HUES48 (cell line): ENCODE measurements at regions not wholly inside any gene's neighbourhood (a gene's known extent, or its start where the extent isn't known, plus 50 kb on each side); places are given as distances from the start of the nearest gene placed in this dataset.

Experiments
- H3K27ac ChIP-seq: one replicate; pipeline ENCODE4 v1.7.0; 2013; ENCODE audit warnings: low read depth, low read length, inconsistent platforms
- H3K27me3 ChIP-seq: 2 replicates; pipeline ENCODE4 v1.6.1; 2013; ENCODE audit warnings: mild to moderate bottlenecking, low read length; ENCODE audit not compliant: control insufficient read depth, insufficient read depth
- H3K36me3 ChIP-seq: 2 replicates; pipeline ENCODE4 v1.6.1; 2013; ENCODE audit warnings: low read length; ENCODE audit not compliant: control insufficient read depth, insufficient read depth
- H3K4me1 ChIP-seq: 2 replicates; pipeline ENCODE4 v1.6.1; 2013; ENCODE audit warnings: mild to moderate bottlenecking, low read length; ENCODE audit not compliant: control insufficient read depth, insufficient read depth
- H3K4me3 ChIP-seq: 2 replicates; pipeline ENCODE4 v1.5.1; 2013; ENCODE audit warnings: mild to moderate bottlenecking, low read depth, low read length
- H3K9ac ChIP-seq: 2 replicates; pipeline ENCODE4 v1.6.1; 2013; ENCODE audit warnings: mild to moderate bottlenecking, low read depth, low read length, moderate library complexity
- H3K9me3 ChIP-seq: 2 replicates; pipeline ENCODE4 v1.6.1; 2013; ENCODE audit warnings: low read length; ENCODE audit not compliant: control insufficient read depth, insufficient read depth

DNA sequence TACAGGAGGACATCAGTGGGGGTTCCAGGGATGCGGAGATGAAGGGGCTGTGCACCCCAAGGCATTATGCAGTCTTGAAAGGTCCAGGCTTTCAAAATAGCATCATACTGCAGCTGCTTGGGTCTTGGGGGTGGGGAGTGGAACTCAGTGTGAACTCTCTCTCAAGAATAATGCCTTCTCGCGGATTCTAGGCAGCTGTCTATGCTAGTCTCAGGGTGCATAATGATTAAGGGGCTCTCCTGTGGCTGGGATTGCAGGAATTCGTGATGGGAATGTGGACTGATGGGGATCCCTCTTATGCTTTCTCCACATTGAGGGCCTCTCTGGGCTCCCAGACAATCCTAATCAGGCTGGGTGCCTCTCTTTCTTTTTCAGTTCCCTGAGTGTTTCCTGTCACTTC lies 172.2 kb upstream of the ARHGAP24 start:
- no peaks in the 10 kb centered on the region for H3K27me3 ChIP-seq
- peak overlapping the region; percentile 15 for H3K27ac ChIP-seq
- no peak overlapping the region for H3K4me3 ChIP-seq
- peaks cover 25% of the 10 kb centered on the region for H3K4me1 ChIP-seq
- H3K36me3 ChIP-seq, result no peaks in the 10 kb centered on the region
- H3K9ac ChIP-seq, result no peak overlapping the region
- no peaks in the 10 kb centered on the region for H3K9me3 ChIP-seq

DNA sequence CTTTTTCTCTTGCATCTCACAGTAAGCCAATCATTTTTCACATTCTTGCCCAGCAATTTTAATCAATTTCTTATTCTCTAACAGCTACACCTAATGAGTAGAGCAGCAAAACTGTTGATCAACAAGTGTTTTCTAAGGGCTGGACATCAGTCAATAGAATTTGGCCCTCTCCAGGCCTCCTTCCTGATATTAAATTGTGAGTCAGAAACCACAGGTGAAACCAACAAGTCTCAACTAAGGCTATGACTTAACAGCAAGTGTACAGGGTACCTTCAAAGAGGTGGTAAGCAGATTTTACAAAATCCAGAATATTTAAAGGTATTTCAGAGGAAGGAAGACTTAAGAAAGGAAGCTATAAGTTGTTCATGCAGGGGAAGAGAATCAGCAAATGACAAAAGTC lies 156.5 kb upstream of the ARHGAP24 start:
- Histone ChIP-seq H3K27me3 (no peaks in the 10 kb centered on the region), H3K9me3 (peaks cover 24% of the 10 kb centered on the region), H3K36me3 (no peaks in the 10 kb centered on the region), H3K9ac (no peak overlapping the region), H3K27ac (no peak overlapping the region), H3K4me3 (no peak overlapping the region), H3K4me1 (no peaks in the 10 kb centered on the region)

GRCh38 chr4:85358831-85359230 lies 116.1 kb upstream of the ARHGAP24 start:
- Histone ChIP-seq H3K4me3 (no peak overlapping the region), H3K9ac (no peak overlapping the region), H3K36me3 (no peaks in the 10 kb centered on the region), H3K4me1 (no peaks in the 10 kb centered on the region), H3K27me3 (no peaks in the 10 kb centered on the region), H3K9me3 (peaks cover 8% of the 10 kb centered on the region; the same call in 1 of the 2 replicates), H3K27ac (no peak overlapping the region)

DNA sequence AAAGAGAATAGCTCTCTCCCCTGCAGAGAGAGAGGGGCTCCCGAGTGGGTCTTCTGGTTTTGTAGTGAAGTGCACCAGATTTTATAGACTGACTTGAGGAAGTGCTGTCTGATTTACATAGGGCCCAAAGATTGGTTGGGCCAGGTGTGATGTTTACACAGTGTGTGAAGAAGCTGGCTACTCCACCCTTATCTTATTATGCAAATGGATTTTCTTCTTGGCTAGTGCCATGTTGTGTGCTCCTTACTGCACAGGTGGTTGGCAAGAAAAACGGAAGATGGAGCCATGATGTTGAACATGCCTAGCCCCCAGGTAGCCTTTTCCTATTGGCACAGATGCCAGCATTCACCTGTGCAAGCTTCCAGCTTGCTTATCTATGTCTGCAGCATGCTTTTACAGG lies 112.4 kb upstream of the ARHGAP24 start:
- H3K27me3 ChIP-seq, result no peaks in the 10 kb centered on the region
- H3K4me1 ChIP-seq, result peaks cover 7% of the 10 kb centered on the region
- no peak overlapping the region for H3K9ac ChIP-seq
- H3K36me3 ChIP-seq, result no peaks in the 10 kb centered on the region
- no peak overlapping the region for H3K4me3 ChIP-seq
- peaks cover 8% of the 10 kb centered on the region; the same call in 1 of the 2 replicates for H3K9me3 ChIP-seq
- H3K27ac ChIP-seq, result no peak overlapping the region

GRCh38 chr4:85367815-85368214 lies 107.1 kb upstream of the ARHGAP24 start:
- Histone ChIP-seq H3K27me3 (no peaks in the 10 kb centered on the region), H3K9ac (peak overlapping the region; percentile 10; the same call in 1 of the 2 replicates), H3K9me3 (no peaks in the 10 kb centered on the region), H3K4me1 (peaks cover 35% of the 10 kb centered on the region), H3K36me3 (no peaks in the 10 kb centered on the region), H3K4me3 (peak overlapping the region; percentile 11; the same call in 1 of the 2 replicates), H3K27ac (peak overlapping the region; percentile 69)

DNA sequence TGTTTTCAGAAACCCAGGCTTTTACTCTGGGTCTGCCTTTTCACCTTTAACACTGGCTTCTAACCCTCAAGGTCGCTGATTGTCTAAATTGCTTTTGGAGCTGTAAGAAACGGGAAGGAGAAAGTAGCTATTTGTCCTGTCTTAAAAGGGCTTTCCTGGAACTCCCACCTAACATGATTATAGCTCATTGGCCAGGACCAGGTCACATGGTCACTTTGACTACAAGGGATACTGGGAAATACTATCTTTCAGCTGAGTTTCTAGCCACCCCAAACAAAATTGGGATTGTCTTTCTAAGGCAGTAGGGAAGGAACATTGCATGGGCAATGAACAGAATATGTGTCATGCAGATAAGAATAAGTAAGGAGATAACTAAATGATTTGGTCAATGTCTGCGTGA lies 106.7 kb upstream of the ARHGAP24 start:
- Histone ChIP-seq H3K9me3 (no peaks in the 10 kb centered on the region), H3K4me1 (peaks cover 35% of the 10 kb centered on the region), H3K4me3 (peak overlapping the region; percentile 11; the same call in 1 of the 2 replicates), H3K27ac (peak overlapping the region; percentile 69), H3K36me3 (no peaks in the 10 kb centered on the region), H3K27me3 (no peaks in the 10 kb centered on the region), H3K9ac (peak overlapping the region; percentile 10; the same call in 1 of the 2 replicates)

- H3K4me1 ChIP-seq, result peaks cover 35% of the 10 kb centered on the region
- no peak overlapping the region for H3K9ac ChIP-seq
- peak overlapping the region; percentile 69 for H3K27ac ChIP-seq
- H3K36me3 ChIP-seq, result no peaks in the 10 kb centered on the region
- no peak overlapping the region for H3K4me3 ChIP-seq
- H3K27me3 ChIP-seq, result no peaks in the 10 kb centered on the region
- no peaks in the 10 kb centered on the region for H3K9me3 ChIP-seq
Observed at GRCh38 chr4:85368932-85369331, 106.0 kb upstream of the ARHGAP24 start.

GRCh38 chr4:85369703-85370380 lies 105.1 kb upstream of the ARHGAP24 start:
- no peak overlapping the region for H3K4me3 ChIP-seq

DNA sequence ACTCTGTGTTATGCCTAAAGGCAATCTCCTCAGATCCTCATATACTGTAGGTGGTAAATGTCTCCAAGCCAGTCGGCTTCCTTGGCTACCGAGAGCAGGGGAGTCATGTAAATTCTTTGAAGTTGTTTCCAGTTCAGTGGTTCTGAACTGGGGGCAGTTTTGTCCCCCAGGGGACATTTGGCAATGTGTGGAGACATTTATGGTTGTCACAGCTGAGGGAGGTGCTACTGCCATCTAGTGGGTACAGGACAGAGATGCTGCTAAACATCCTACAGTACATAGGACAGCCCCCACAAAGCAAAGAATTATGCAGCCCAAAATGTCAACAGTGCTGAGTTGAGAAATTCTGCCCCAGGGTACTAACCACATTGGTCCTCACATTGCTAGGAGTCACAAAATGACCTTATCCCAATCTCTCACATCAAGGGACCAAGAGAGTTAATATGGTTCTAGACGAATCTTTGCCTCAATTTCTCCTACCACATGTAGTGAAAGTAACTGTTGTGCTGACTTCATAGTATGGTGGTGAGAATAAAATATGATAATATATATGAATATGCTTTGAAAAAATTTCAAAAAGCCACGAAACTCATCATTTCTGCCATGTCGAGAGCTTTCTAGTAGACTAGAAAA lies 104.4 kb upstream of the ARHGAP24 start:
- H3K9me3 ChIP-seq, result no peaks in the 10 kb centered on the region
- H3K9ac ChIP-seq, result no peak overlapping the region
- peaks cover 35% of the 10 kb centered on the region for H3K4me1 ChIP-seq
- no peak overlapping the region for H3K4me3 ChIP-seq
- H3K27me3 ChIP-seq, result no peaks in the 10 kb centered on the region
- H3K27ac ChIP-seq, result no peak overlapping the region
- H3K36me3 ChIP-seq, result no peaks in the 10 kb centered on the region

More at GRCh38 chr4:85369703-85370380, 105.1 kb upstream of the ARHGAP24 start:
- Histone ChIP-seq H3K36me3 (no peaks in the 10 kb centered on the region), H3K9ac (no peak overlapping the region), H3K9me3 (no peaks in the 10 kb centered on the region), H3K4me1 (peaks cover 35% of the 10 kb centered on the region), H3K27ac (no peak overlapping the region), H3K27me3 (no peaks in the 10 kb centered on the region)

DNA sequence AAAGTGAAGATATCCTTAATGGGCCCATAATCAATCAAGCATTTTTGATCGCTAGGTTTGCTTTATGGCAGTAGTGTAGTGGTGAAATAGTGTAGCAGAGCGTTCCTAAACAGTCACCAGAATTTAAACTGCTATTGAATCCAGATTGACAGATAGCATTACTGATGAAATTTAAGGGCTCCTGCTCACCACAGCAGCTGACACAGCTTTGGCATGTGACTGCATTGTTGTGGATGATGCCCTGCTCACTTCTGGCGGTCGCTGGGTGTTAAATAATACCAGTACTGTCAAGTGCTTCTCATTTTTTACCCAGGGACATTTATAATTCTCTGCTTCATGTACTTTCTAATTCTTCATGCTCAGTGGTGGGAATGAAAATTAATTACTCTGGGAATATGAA lies 102.0 kb upstream of the ARHGAP24 start:
- H3K4me1 ChIP-seq, result peaks cover 24% of the 10 kb centered on the region
- H3K36me3 ChIP-seq, result no peaks in the 10 kb centered on the region
- no peak overlapping the region for H3K27ac ChIP-seq
- no peak overlapping the region for H3K9ac ChIP-seq
- no peak overlapping the region for H3K4me3 ChIP-seq
- H3K27me3 ChIP-seq, result no peaks in the 10 kb centered on the region
- no peaks in the 10 kb centered on the region for H3K9me3 ChIP-seq

GRCh38 chr4:85376285-85376684 lies 98.7 kb upstream of the ARHGAP24 start:
- no peaks in the 10 kb centered on the region for H3K9me3 ChIP-seq
- H3K9ac ChIP-seq, result no peak overlapping the region
- no peak overlapping the region for H3K4me3 ChIP-seq
- no peaks in the 10 kb centered on the region for H3K27me3 ChIP-seq
- H3K27ac ChIP-seq, result no peak overlapping the region
- no peaks in the 10 kb centered on the region for H3K36me3 ChIP-seq
- no peaks in the 10 kb centered on the region for H3K4me1 ChIP-seq
